Lung (tissue), 11 donors: ENCODE measurements at regions not wholly inside any gene's neighbourhood (a gene's known extent, or its start where the extent isn't known, plus 50 kb on each side); places are given as distances from the start of the nearest gene placed in this dataset.

Source experiments
- ATAC-seq: fragments of 200-7000 bp; cut with Tn5 transposase; one replicate; pipeline ENCODE4 v1.9.1; 2020; ENCODE audit warnings: moderate number of reproducible peaks; ENCODE audit not compliant: insufficient read depth, low FRiP score
- DNase-seq, 3 donors: peaks; one replicate each; pipeline ENCODE4 v3.0.0-alpha.2; 2013 to 2017
- H3K27ac ChIP-seq, 2 donors: one replicate each; pipeline ENCODE4 v1.5.1; 2013; ENCODE audit warnings: mild to moderate bottlenecking in 2 of 2, moderate library complexity in 2 of 2, control low read depth in 1 of 2, inconsistent platforms in 1 of 2, low read depth in 1 of 2, low read length in 1 of 2
- H3K27me3 ChIP-seq, 3 donors: one replicate each; pipeline ENCODE4 v1.5.1; 2013; ENCODE audit warnings: low read length in 2 of 3; ENCODE audit not compliant: control insufficient read depth in 3 of 3, insufficient read depth in 3 of 3
- H3K36me3 ChIP-seq, 4 donors: one replicate each; pipeline ENCODE4 v1.5.1; 2013; ENCODE audit warnings: low read length in 4 of 4, mild to moderate bottlenecking in 1 of 4, moderate library complexity in 1 of 4; ENCODE audit not compliant: control insufficient read depth in 4 of 4, insufficient read depth in 4 of 4
- H3K4me1 ChIP-seq, 5 donors: one replicate each; pipeline ENCODE4 v1.5.1; 2013; ENCODE audit warnings: low read length in 5 of 5, mild to moderate bottlenecking in 2 of 5, moderate library complexity in 1 of 5; ENCODE audit not compliant: control insufficient read depth in 5 of 5, insufficient read depth in 5 of 5
- H3K4me3 ChIP-seq: one replicate; pipeline ENCODE4 v1.5.1; 2013; ENCODE audit warnings: mild to moderate bottlenecking, control low read depth, moderate library complexity
- H3K9ac ChIP-seq, 2 donors: one replicate each; pipeline ENCODE4 v1.5.1; 2013; ENCODE audit warnings: low read length in 2 of 2, control low read depth in 1 of 2; ENCODE audit not compliant: insufficient read depth in 1 of 2
- H3K9me3 ChIP-seq, 4 donors: one replicate each; pipeline ENCODE4 v1.5.1; 2013; ENCODE audit warnings: low read length in 3 of 4, mild to moderate bottlenecking in 1 of 4, moderate library complexity in 1 of 4; ENCODE audit not compliant: control insufficient read depth in 4 of 4, insufficient read depth in 3 of 4
- CTCF ChIP-seq: IDR thresholded peaks from 2 replicates; pipeline ENCODE4 v1.5.1; 2012; ENCODE audit warnings: mild to moderate bottlenecking; ENCODE audit errors: control extremely low read depth, extremely low read depth
- WGBS, 2 donors: extraction: QIAGEN DNeasy Blood & Tissue Kit; methylation state at CpG; one replicate each; pipeline ENCODE4 v1.1.7; 2013; 5-methylcytosine and 5-hydroxymethylcytosine counted together
- donor health status: control.
- donor health status: control.
- donor health status: Bipolar disorder and iron deficiency.
- donor health status: healthy.
- donor health status: DM: yes; HTN: yes; CAD: no.

GRCh38 chr1:91582431-91582921, 81.8 kb downstream of the CDC7 start:
- no peaks in the 10 kb centered on the region for H3K27me3 ChIP-seq
- DNase-seq (no peak), ATAC-seq (no peak)
- H3K4me3 ChIP-seq, result no peak overlapping the region
- no peaks in the 10 kb centered on the region for H3K9me3 ChIP-seq
- H3K27ac ChIP-seq, result no peak overlapping the region
- no peak for TF ChIP-seq CTCF
- no peak overlapping the region for H3K9ac ChIP-seq
- H3K4me1 ChIP-seq, result peaks cover 7 to 34% (median 10%) of the 10 kb centered on the region in 5 donors
- H3K36me3 ChIP-seq, result no peaks in the 10 kb centered on the region
- 58 to 60% methylated on average over 4 of the region's 4 CpGs for WGBS, 2 donors

- WGBS, 2 donors, result 78 to 81% methylated on average over 7 of the region's 7 CpGs
- TF ChIP-seq CTCF, result no peak
- no peaks in the 10 kb centered on the region for H3K27me3 ChIP-seq
- no peaks in the 10 kb centered on the region for H3K9me3 ChIP-seq
- no peak overlapping the region for H3K4me3 ChIP-seq
- DNase-seq (no peak), ATAC-seq (no peak)
- peaks cover under 1 to 28% (median 10%) of the 10 kb centered on the region in 5 donors for H3K4me1 ChIP-seq
- H3K27ac ChIP-seq, result no peak overlapping the region
- H3K9ac ChIP-seq, result no peak overlapping the region
- no peaks in the 10 kb centered on the region for H3K36me3 ChIP-seq
These were observed 82.7 kb downstream of the CDC7 start for GRCh38 chr1:91583326-91583755.

- no peak for DNase-seq
- WGBS, 2 donors, result 94% methylated on average over 4 of the region's 4 CpGs
- no peaks in the 10 kb centered on the region for H3K9me3 ChIP-seq
- TF ChIP-seq CTCF, result no peak
- H3K36me3 ChIP-seq, result no peaks in the 10 kb centered on the region
- no peak overlapping the region for H3K4me3 ChIP-seq
- no peaks in the 10 kb centered on the region for H3K27me3 ChIP-seq
- H3K27ac ChIP-seq, result peak overlapping the region in 1 of 2 donors; percentile 55
- H3K9ac ChIP-seq, result no peak overlapping the region
- H3K4me1 ChIP-seq, result peaks cover 0 to 29% (median 10%) of the 10 kb centered on the region in 5 donors
- no peak for ATAC-seq
These were observed 83.7 kb downstream of the CDC7 start for GRCh38 chr1:91584309-91584708.

- peak in 1 of 3 donors; percentile 73 for DNase-seq
- no peak for TF ChIP-seq CTCF
- H3K9ac ChIP-seq, result no peak overlapping the region
- no peak overlapping the region for H3K4me3 ChIP-seq
- no peaks in the 10 kb centered on the region for H3K36me3 ChIP-seq
- no peaks in the 10 kb centered on the region for H3K9me3 ChIP-seq
- ATAC-seq, result no peak
- no peaks in the 10 kb centered on the region for H3K27me3 ChIP-seq
- peaks cover 0 to 26% (median 4%) of the 10 kb centered on the region in 5 donors for H3K4me1 ChIP-seq
- 36 to 40% methylated on average over 4 of the region's 4 CpGs for WGBS, 2 donors
- peak overlapping the region; percentile 42 to 55 for H3K27ac ChIP-seq
These were observed 84.2 kb downstream of the CDC7 start for GRCh38 chr1:91584878-91585277.
